NCI-H1694 (cell line): ENCODE measurements at regions not wholly inside any gene's neighbourhood (a gene's known extent, or its start where the extent isn't known, plus 50 kb on each side); places are given as distances from the start of the nearest gene placed in this dataset.
A peak's percentile ranks its signal among the peaks of the same experiment; 100 is the strongest.
"Not testable (repeated sequence)": the region's sequence is repeated elsewhere in the genome, so short reads cannot be mapped to it uniquely, and the experiment has no call there.

ENCODE experiments used
- DNase-seq: peaks from one replicate; lab custom pipeline; 2025; lab: John Stamatoyannopoulos, UW

GRCh38 chr21:19065164-19065563 is 661.6 kb upstream of the TMPRSS15 start:
- no peak for DNase-seq

- no peak for DNase-seq
Observed at GRCh38 chr21:19076031-19076430, 672.4 kb upstream of the TMPRSS15 start.

- DNase-seq = no peak
Observed at GRCh38 chr21:19109694-19110093, 706.1 kb upstream of the TMPRSS15 start.

- DNase-seq = not testable (repeated sequence)
Observed at GRCh38 chr21:19119259-19119658, 715.7 kb upstream of the TMPRSS15 start.

- no peak for DNase-seq
Observed at GRCh38 chr21:19120591-19120990, 717.0 kb upstream of the TMPRSS15 start.

GRCh38 chr21:19122356-19122755 is 718.8 kb upstream of the TMPRSS15 start:
- DNase-seq = peak; percentile 9

- DNase-seq = no peak
Observed at GRCh38 chr21:19123053-19123452, 719.5 kb upstream of the TMPRSS15 start.

GRCh38 chr21:19123525-19123924 is 719.9 kb upstream of the TMPRSS15 start:
- no peak for DNase-seq

- no peak for DNase-seq
Observed at GRCh38 chr21:19124691-19125090, 721.1 kb upstream of the TMPRSS15 start.

GRCh38 chr21:19130379-19131028 is 726.9 kb upstream of the TMPRSS15 start:
- DNase-seq = no peak

- no peak for DNase-seq
Observed at GRCh38 chr21:19141511-19141910, 737.9 kb upstream of the TMPRSS15 start.

- no peak for DNase-seq
Observed at GRCh38 chr21:19145682-19146293, 742.2 kb upstream of the TMPRSS15 start.

GRCh38 chr21:19148056-19148455 is 744.5 kb upstream of the TMPRSS15 start:
- DNase-seq = no peak

GRCh38 chr21:19171585-19171984 is 768.0 kb upstream of the TMPRSS15 start:
- DNase-seq = no peak

- DNase-seq = no peak
Observed at GRCh38 chr21:19181604-19182140, 778.1 kb upstream of the TMPRSS15 start.

GRCh38 chr21:19197950-19198349 is 794.4 kb upstream of the TMPRSS15 start:
- DNase-seq = no peak

GRCh38 chr21:19198801-19199200 is 795.2 kb upstream of the TMPRSS15 start:
- DNase-seq = no peak

- no peak for DNase-seq
Observed at GRCh38 chr21:19218163-19218562, 814.6 kb upstream of the TMPRSS15 start.

- no peak for DNase-seq
Observed at GRCh38 chr21:19224090-19224489, 820.5 kb upstream of the TMPRSS15 start.

- DNase-seq = no peak
Observed at GRCh38 chr21:19228226-19228625, 824.6 kb upstream of the TMPRSS15 start.

- DNase-seq = not testable (repeated sequence)
Observed at GRCh38 chr21:19233841-19234240, 830.3 kb upstream of the TMPRSS15 start.

GRCh38 chr21:19236209-19236608 is 832.6 kb upstream of the TMPRSS15 start:
- no peak for DNase-seq

- DNase-seq = no peak
Observed at GRCh38 chr21:19237608-19238007, 834.0 kb upstream of the TMPRSS15 start.

GRCh38 chr21:19239696-19240095 is 836.1 kb upstream of the TMPRSS15 start:
- no peak for DNase-seq
